Neural crest cell (in vitro differentiated cells): ENCODE measurements at regions not wholly inside any gene's neighbourhood (a gene's known extent, or its start where the extent isn't known, plus 50 kb on each side); places are given as distances from the start of the nearest gene placed in this dataset.
"Not testable (repeated sequence)": the region's sequence is repeated elsewhere in the genome, so short reads cannot be mapped to it uniquely, and the experiment has no call there.

Experiments
- DNase-seq: peaks from one replicate; pipeline ENCODE4 v3.0.0; 2021; ENCODE audit warnings: low read depth, mixed read lengths, low spot score
- H3K27ac Mint-ChIP-seq: one replicate; pipeline ENCODE4 v1.8.0; 2021; ENCODE audit warnings: mild to moderate bottlenecking, mixed read lengths; ENCODE audit not compliant: unreplicated experiment
- H3K27me3 Mint-ChIP-seq: 2 replicates; pipeline ENCODE4 v1.8.0; 2021; ENCODE audit warnings: low read depth, mild to moderate bottlenecking, mixed read lengths
- H3K36me3 Mint-ChIP-seq: 2 replicates; pipeline ENCODE4 v1.8.0; 2021; ENCODE audit warnings: low read depth, mild to moderate bottlenecking, mixed read lengths
- H3K4me1 Mint-ChIP-seq: 2 replicates; pipeline ENCODE4 v1.8.0; 2021; ENCODE audit warnings: mixed read lengths
- H3K4me3 Mint-ChIP-seq: one replicate; pipeline ENCODE4 v1.8.0; 2021; ENCODE audit warnings: mild to moderate bottlenecking, mixed read lengths
- H3K9me3 Mint-ChIP-seq: 2 replicates; pipeline ENCODE4 v1.8.0; 2021; ENCODE audit warnings: mixed read lengths
- CTCF ChIP-seq: fragments of 200-600 bp; sonication (generic); conservative IDR thresholded peaks from 2 replicates; pipeline ENCODE4 v1.5.0; 2021; ENCODE audit warnings: antibody characterized with exemption, mild to moderate bottlenecking

GRCh38 chr3:110344897-110345767 is 726.5 kb upstream of the NECTIN3 start:
- Mint-ChIP-seq H3K9me3 (peaks cover 2% of the 10 kb centered on the region), H3K4me3 (no peak overlapping the region), H3K4me1 (no peaks in the 10 kb centered on the region), H3K27ac (no peak overlapping the region), H3K27me3 (no peaks in the 10 kb centered on the region), H3K36me3 (no peaks in the 10 kb centered on the region)
- DNase-seq = no peak
- TF ChIP-seq CTCF = no peak

GRCh38 chr3:110349295-110349694 is 722.3 kb upstream of the NECTIN3 start:
- DNase-seq = no peak
- peaks cover 19% of the 10 kb centered on the region for H3K4me1 Mint-ChIP-seq
- H3K36me3 Mint-ChIP-seq = no peaks in the 10 kb centered on the region
- H3K9me3 Mint-ChIP-seq = peaks cover 5% of the 10 kb centered on the region
- no peak for TF ChIP-seq CTCF
- no peaks in the 10 kb centered on the region for H3K27me3 Mint-ChIP-seq
- H3K27ac Mint-ChIP-seq = no peak overlapping the region
- no peak overlapping the region for H3K4me3 Mint-ChIP-seq

GRCh38 chr3:110352841-110353604 is 718.6 kb upstream of the NECTIN3 start:
- no peak for DNase-seq
- H3K36me3 Mint-ChIP-seq = no peaks in the 10 kb centered on the region
- H3K4me1 Mint-ChIP-seq = peaks cover 19% of the 10 kb centered on the region
- peak overlapping the region; percentile 23 for H3K27ac Mint-ChIP-seq
- no peak for TF ChIP-seq CTCF
- no peak overlapping the region for H3K4me3 Mint-ChIP-seq
- peaks cover 13% of the 10 kb centered on the region for H3K9me3 Mint-ChIP-seq
- no peaks in the 10 kb centered on the region for H3K27me3 Mint-ChIP-seq

- H3K27me3 Mint-ChIP-seq = no peaks in the 10 kb centered on the region
- no peak for TF ChIP-seq CTCF
- no peak overlapping the region for H3K4me3 Mint-ChIP-seq
- no peaks in the 10 kb centered on the region for H3K36me3 Mint-ChIP-seq
- DNase-seq = no peak
- H3K9me3 Mint-ChIP-seq = no peaks in the 10 kb centered on the region
- no peaks in the 10 kb centered on the region for H3K4me1 Mint-ChIP-seq
- H3K27ac Mint-ChIP-seq = no peak overlapping the region
These were observed 708.9 kb upstream of the NECTIN3 start for GRCh38 chr3:110362751-110363150.

GRCh38 chr3:110367289-110367688 is 704.3 kb upstream of the NECTIN3 start:
- H3K27ac Mint-ChIP-seq, H3K36me3 Mint-ChIP-seq, DNase-seq, H3K4me3 Mint-ChIP-seq, H3K9me3 Mint-ChIP-seq, H3K27me3 Mint-ChIP-seq, H3K4me1 Mint-ChIP-seq: not testable (repeated sequence)
